A549 (cell line): ENCODE measurements at regions not wholly inside any gene's neighbourhood (a gene's known extent, or its start where the extent isn't known, plus 50 kb on each side); places are given as distances from the start of the nearest gene placed in this dataset.

Source experiments
- ATAC-seq, 2 experiments: fragments of 200-7000 bp in 1 of 2; fragments of >200 bp in 1 of 2; cut with Nextera tagmentation in 1 of 2; cut with Tn5 transposase in 1 of 2; 3 replicates each; pipeline versions ENCODE4 v1.8.0 to v1.9.1; 2018 to 2020; ENCODE audit warnings: mild to moderate bottlenecking in 1 of 2, moderate library complexity in 1 of 2
- CTCF ChIA-PET: fragments of 300-600 bp; sonication (Branson Sonifier 250); formaldehyde crosslinking; extraction: SDS; loops from one replicate; lab custom pipeline; 2021; ENCODE audit warnings: antibody characterized with exemption, inconsistent platforms; lab: Yijun Ruan, JAX
- POLR2A ChIA-PET: fragments of 350-600 bp; formaldehyde crosslinking; extraction: SDS; loops from one replicate; lab custom pipeline; 2021; ENCODE audit warnings: antibody characterized with exemption, inconsistent platforms; lab: Yijun Ruan, JAX
- DNase-seq, 2 experiments: peaks; one replicate each; pipeline versions ENCODE4 v3.0.0 to v3.0.0-alpha.2; 2011 to 2016; ENCODE audit warnings: low read depth in 1 of 2, low spot score in 1 of 2
- FAIRE-seq: peaks from 2 replicates; lab custom pipeline; 2011; peaks lifted over from hg19 to GRCh38; lab: Jason Lieb, UNC
- H3K27ac ChIP-seq, 2 experiments: fragments of >200 bp; sonication (Bioruptor Twin); formaldehyde crosslinking; 3 replicates each; pipeline ENCODE4 v1.5.1; 2016 to 2017
- H3K4me1 ChIP-seq: fragments of >200 bp; sonication (Bioruptor Twin); formaldehyde crosslinking; 3 replicates; pipeline ENCODE4 v1.6.1; 2016
- H3K4me2 ChIP-seq: fragments of >200 bp; sonication (Bioruptor Twin); formaldehyde crosslinking; 3 replicates; pipeline ENCODE4 v1.6.1; 2016
- H3K4me3 ChIP-seq: fragments of >200 bp; sonication (Bioruptor Twin); formaldehyde crosslinking; 3 replicates; pipeline ENCODE4 v1.5.1; 2016
- H3K9me3 ChIP-seq: fragments of >200 bp; sonication (Bioruptor Twin); formaldehyde crosslinking; 3 replicates; pipeline ENCODE4 v1.6.1; 2016
- BCL3 ChIP-seq: fragments of >200 bp; sonication (Bioruptor Twin); formaldehyde crosslinking; IDR thresholded peaks from 3 replicates; pipeline ENCODE4 v1.6.1; 2016
- CEBPB ChIP-seq, 2 experiments: fragments of >200 bp in 1 of 2; sonication (Bioruptor Twin) in 1 of 2; formaldehyde crosslinking in 1 of 2; IDR thresholded peaks; 2 replicates each; pipeline ENCODE4 v1.6.1; 2012 to 2016
- CTCF ChIP-seq: fragments of >200 bp; sonication (Bioruptor Twin); formaldehyde crosslinking; IDR thresholded peaks from 3 replicates; pipeline ENCODE4 v1.5.1; 2016
- EP300 ChIP-seq, 2 experiments: fragments of >200 bp; sonication (Bioruptor Twin); formaldehyde crosslinking; IDR thresholded peaks; 2 replicates in 1 of 2; 3 replicates in 1 of 2; pipeline ENCODE4 v1.6.1; 2016 to 2017
- ESRRA ChIP-seq: fragments of 150-350 bp; IDR thresholded peaks from 2 replicates; pipeline ENCODE4 v1.6.1; 2014; ENCODE audit warnings: mild to moderate bottlenecking, low read length, borderline replicate concordance
- GATA3 ChIP-seq: IDR thresholded peaks from 2 replicates; pipeline ENCODE4 v1.6.1; 2012; ENCODE audit warnings: borderline replicate concordance
- HDAC2 ChIP-seq: fragments of 200-600 bp; sonication (generic); IDR thresholded peaks from 2 replicates; pipeline ENCODE4 v1.6.1; 2016
- HES2 ChIP-seq: fragments of >200 bp; sonication (Bioruptor Twin); formaldehyde crosslinking; IDR thresholded peaks from 2 replicates; pipeline ENCODE4 v1.6.1; 2016
- HEYL ChIP-seq: fragments of 250-450 bp; sonication (Bioruptor Pico); IDR thresholded peaks from 2 replicates; pipeline ENCODE4 v1.8.0; 2021; ENCODE audit warnings: mild to moderate bottlenecking, moderate library complexity
- HOXB5 ChIP-seq: fragments of 250-450 bp; sonication (Bioruptor Pico); IDR thresholded peaks from 2 replicates; pipeline ENCODE4 v1.5.0; 2020; ENCODE audit warnings: mild to moderate bottlenecking, moderate library complexity
- JUNB ChIP-seq: fragments of >200 bp; sonication (Bioruptor Twin); formaldehyde crosslinking; IDR thresholded peaks from 2 replicates; pipeline ENCODE4 v1.6.1; 2016
- KDM1A ChIP-seq: fragments of 200-600 bp; sonication (generic); IDR thresholded peaks from 2 replicates; pipeline ENCODE4 v1.6.1; 2016; ENCODE audit warnings: low read depth, mild to moderate bottlenecking
- KDM5A ChIP-seq: fragments of 200-600 bp; sonication (generic); IDR thresholded peaks from 2 replicates; pipeline ENCODE4 v1.6.1; 2016; ENCODE audit warnings: antibody characterized with exemption, mild to moderate bottlenecking
- MAX ChIP-seq: IDR thresholded peaks from 2 replicates; pipeline ENCODE4 v1.6.1; 2012
- MYC ChIP-seq: IDR thresholded peaks from 2 replicates; pipeline ENCODE4 v1.6.1; 2012; ENCODE audit warnings: mild to moderate bottlenecking, inconsistent platforms, low read length, improper control_type of control experiment, borderline replicate concordance
- NFE2L2 ChIP-seq: fragments of 150-350 bp; conservative IDR thresholded peaks from 2 replicates; pipeline ENCODE4 v1.6.1; 2014; ENCODE audit warnings: low read length
- NR3C1 ChIP-seq: fragments of >200 bp; sonication (Bioruptor Twin); formaldehyde crosslinking; IDR thresholded peaks from 3 replicates; pipeline ENCODE4 v1.6.1; 2017
- PBX3 ChIP-seq: IDR thresholded peaks from 2 replicates; pipeline ENCODE4 v1.6.1; 2012
- POLR2AphosphoS2 ChIP-seq: conservative IDR thresholded peaks from 2 replicates; pipeline ENCODE4 v1.6.1; 2012; ENCODE audit warnings: low read length, improper control_type of control experiment, inconsistent platforms
- RAD21 ChIP-seq, 2 experiments: fragments of >200 bp in 1 of 2; sonication (Bioruptor Twin) in 1 of 2; formaldehyde crosslinking in 1 of 2; IDR thresholded peaks in 1 of 2; conservative IDR thresholded peaks in 1 of 2; 2 replicates in 1 of 2; 3 replicates in 1 of 2; pipeline ENCODE4 v1.6.1; 2012 to 2018; ENCODE audit warnings: inconsistent platforms in 1 of 2
- RCOR1 ChIP-seq: fragments of 150-350 bp; IDR thresholded peaks from 2 replicates; pipeline ENCODE4 v1.6.1; 2014; ENCODE audit warnings: antibody characterized with exemption, low read length, low read depth
- RFX5 ChIP-seq: fragments of 450-650 bp; IDR thresholded peaks from 2 replicates; pipeline ENCODE4 v1.7.1; 2014; ENCODE audit warnings: antibody characterized with exemption, mild to moderate bottlenecking, moderate library complexity
- SMC3 ChIP-seq: fragments of >200 bp; sonication (Bioruptor Twin); formaldehyde crosslinking; IDR thresholded peaks from 3 replicates; pipeline ENCODE4 v1.6.1; 2018; ENCODE audit warnings: inconsistent platforms
- TFCP2L1 ChIP-seq: fragments of 250-450 bp; sonication (Bioruptor Pico); IDR thresholded peaks from 2 replicates; pipeline ENCODE4 v1.5.0; 2021; ENCODE audit warnings: mild to moderate bottlenecking
- TP53 ChIP-seq: fragments of 250-450 bp; sonication (Bioruptor Pico); IDR thresholded peaks from 2 replicates; pipeline ENCODE4 v1.5.0; 2021; ENCODE audit warnings: mild to moderate bottlenecking, moderate library complexity
- ZFP36 ChIP-seq: fragments of 450-650 bp; IDR thresholded peaks from 2 replicates; pipeline ENCODE4 v1.6.1; 2014; ENCODE audit warnings: borderline replicate concordance; ENCODE audit not compliant: partially characterized antibody
- WGBS: methylation state at CpG from one replicate; pipeline ENCODE4 v1.1.6; 2017; ENCODE audit errors: missing lambda C conversion rate; 5-methylcytosine and 5-hydroxymethylcytosine counted together

- Histone ChIP-seq H3K9me3 (peaks cover 19% of the 10 kb centered on the region; the same call in 2 of the 3 replicates), H3K27ac (no peak overlapping the region), H3K4me2 (no peak overlapping the region), H3K4me3 (no peak overlapping the region), H3K4me1 (no peaks in the 10 kb centered on the region)
- ChIA-PET CTCF (interaction anchor here (0.9 to 1.3 kb wide), 2 partner anchors 11 to 108 kb away, joined by 3 to 4 read pairs; no protein-coding TSS in a partner anchor), POLR2A (no interaction called here)
- no peak for FAIRE-seq
- DNase-seq: no peak
- no peak for ATAC-seq
- 83% methylated on average over 2 of the region's 2 CpGs for WGBS
- TF ChIP-seq GATA3 (no peak), KDM1A (no peak), NR3C1 (no peak), EP300 (IDR thresholded peaks at IDR 0.05) (no peak), PBX3 (no peak), ZFP36 (no peak), BCL3 (no peak), HOXB5 (CRISPR knock-in tag) (no peak), RCOR1 (no peak), MYC (no peak), KDM5A (no peak), ESRRA (no peak), HEYL (no peak), POLR2AphosphoS2 (no peak), HES2 (no peak), TP53 (CRISPR knock-in tag) (no peak), RFX5 (no peak), HDAC2 (no peak), TFCP2L1 (CRISPR knock-in tag) (no peak)
These were observed 1061.4 kb downstream of the TYW1 start for GRCh38 chr7:68058014-68058413.

- ATAC-seq: peak; percentile 39 to 46; a peak in 3 of 6 replicates
- DNase-seq: peak in 1 of 2 experiments; percentile 16
- no peak overlapping the region for H3K4me3 ChIP-seq
- H3K4me2 ChIP-seq: no peak overlapping the region
- ChIA-PET POLR2A (no interaction called here), CTCF (interaction anchor here (0.6 to 2.3 kb wide), 5 partner anchors 11 to 1532 kb away, joined by 3 to 9 read pairs (median 4); no protein-coding TSS in a partner anchor)
- H3K9me3 ChIP-seq: peaks cover 13% of the 10 kb centered on the region; the same call in 2 of the 3 replicates
- no peaks in the 10 kb centered on the region for H3K4me1 ChIP-seq
- WGBS: 61% methylated on average over 5 of the region's 6 CpGs
- FAIRE-seq: no peak
- TF ChIP-seq NR3C1 (no peak), CTCF (peak; percentile 43), CEBPB (IDR thresholded peaks at IDR 0.05) (no peak), SMC3 (peak; percentile 39; the same call in 2 of the 3 replicates), JUNB (no peak), RAD21 (conservative IDR thresholded peaks at IDR 0.05 in 1 of 2, IDR thresholded peaks at IDR 0.05 in 1 of 2) (peak; percentile 43 to 48; a peak in 4 of 5 replicates), NFE2L2 (no peak), MAX (no peak)
- no peak overlapping the region for H3K27ac ChIP-seq
These were observed 1066.5 kb downstream of the TYW1 start for GRCh38 chr7:68063171-68063570.
